Astrocyte (in vitro differentiated cells and primary cell): ENCODE measurements at regions not wholly inside any gene's neighbourhood (a gene's known extent, or its start where the extent isn't known, plus 50 kb on each side); places are given as distances from the start of the nearest gene placed in this dataset.

Experiments used
- CTCF ChIP-seq: IDR thresholded peaks from 2 replicates; pipeline ENCODE4 v1.5.1; 2011; ENCODE audit warnings: low read depth, mild to moderate bottlenecking, inconsistent platforms, low read length, moderate library complexity; ENCODE audit not compliant: insufficient read depth
- EZH2 ChIP-seq: IDR thresholded peaks from 2 replicates; pipeline ENCODE4 v1.6.1; 2012; ENCODE audit warnings: mild to moderate bottlenecking, low read length, inconsistent platforms; ENCODE audit not compliant: insufficient read depth

GRCh38 chr10:44635176-44635575 is 250.3 kb upstream of the CXCL12 start:
- TF ChIP-seq EZH2 (no peak), CTCF (no peak)
